ENCODE measurements at regions not wholly inside any gene's neighbourhood (a gene's known extent, or its start where the extent isn't known, plus 50 kb on each side); places are given as distances from the start of the nearest gene placed in this dataset.

GRCh38 chr3:150090006-150090405 lies 119.3 kb upstream of the PFN2 start:
- H3K4me3 ChIP-seq (ENCODE audit: low read depth, low read length): no peak overlapping the region
- no peak for TF ChIP-seq CTCF (IDR thresholded peaks at IDR 0.05; ENCODE audit: low read depth, low read length)

GRCh38 chr3:150084128-150084527 lies 113.4 kb upstream of the PFN2 start:
- no peak for TF ChIP-seq CTCF (IDR thresholded peaks at IDR 0.05; ENCODE audit: low read depth, low read length)
- no peak overlapping the region for H3K4me3 ChIP-seq (ENCODE audit: low read depth, low read length)

GRCh38 chr3:150083655-150084042 lies 113.0 kb upstream of the PFN2 start:
- H3K4me3 ChIP-seq (ENCODE audit: low read depth, low read length): peak overlapping the region; percentile 54
- TF ChIP-seq CTCF (IDR thresholded peaks at IDR 0.05; ENCODE audit: low read depth, low read length): no peak

GRCh38 chr3:150082898-150083654 lies 112.4 kb upstream of the PFN2 start:
- TF ChIP-seq CTCF (IDR thresholded peaks at IDR 0.05; ENCODE audit: low read depth, low read length): no peak
- peak overlapping the region; percentile 54 for H3K4me3 ChIP-seq (ENCODE audit: low read depth, low read length)

- no peak overlapping the region for H3K4me3 ChIP-seq (ENCODE audit: low read depth, low read length)
- TF ChIP-seq CTCF (IDR thresholded peaks at IDR 0.05; ENCODE audit: low read depth, low read length): no peak
These were observed 110.4 kb upstream of the PFN2 start for GRCh38 chr3:150081084-150081483.

GRCh38 chr3:150080058-150080730 lies 109.5 kb upstream of the PFN2 start:
- TF ChIP-seq CTCF (IDR thresholded peaks at IDR 0.05; ENCODE audit: low read depth, low read length): no peak
- H3K4me3 ChIP-seq (ENCODE audit: low read depth, low read length): no peak overlapping the region

GRCh38 chr3:150079029-150079739 lies 108.5 kb upstream of the PFN2 start:
- TF ChIP-seq CTCF (IDR thresholded peaks at IDR 0.05; ENCODE audit: low read depth, low read length): no peak

More at GRCh38 chr3:150079029-150079739, 108.5 kb upstream of the PFN2 start:
- no peak overlapping the region for H3K4me3 ChIP-seq (ENCODE audit: low read depth, low read length)

All from WI38 (cell line).